HCT116 (cell line): ENCODE measurements at regions not wholly inside any gene's neighbourhood (a gene's known extent, or its start where the extent isn't known, plus 50 kb on each side); places are given as distances from the start of the nearest gene placed in this dataset.

Source experiments
- ATF3 ChIP-seq: IDR thresholded peaks from 2 replicates; pipeline ENCODE4 v1.6.1; 2012
- CEBPB ChIP-seq: IDR thresholded peaks from 2 replicates; pipeline ENCODE4 v1.6.1; 2012; ENCODE audit warnings: low read depth
- ELF1 ChIP-seq: IDR thresholded peaks from 2 replicates; pipeline ENCODE4 v1.6.1; 2012; ENCODE audit warnings: low read depth, borderline replicate concordance
- EZH2 ChIP-seq: fragments of 200-600 bp; sonication (generic); IDR thresholded peaks from 2 replicates; pipeline ENCODE4 v1.6.1; 2017; ENCODE audit warnings: antibody characterized with exemption, mixed run types
- POLR2A ChIP-seq: IDR thresholded peaks from 2 replicates; pipeline ENCODE4 v1.7.0; 2011; ENCODE audit warnings: borderline replicate concordance; ENCODE audit not compliant: insufficient read depth, insufficient read length; ENCODE audit errors: extremely low read depth
- POLR2AphosphoS5 ChIP-seq: IDR thresholded peaks from 2 replicates; pipeline ENCODE4 v1.6.1; 2011; ENCODE audit warnings: mild to moderate bottlenecking, low read depth, low read length, moderate library complexity
- TF ChIP-seq, protein P1 (sequence below), 3 experiments: fragments of 200-600 bp in 1 of 3; sonication (generic) in 1 of 3; IDR thresholded peaks in 2 of 3; conservative IDR thresholded peaks in 1 of 3; 2 replicates each; pipeline ENCODE4 v1.5.1; 2012 to 2017; ENCODE audit warnings: low read depth in 2 of 3, low read length in 2 of 3, antibody characterized with exemption in 1 of 3, borderline replicate concordance in 1 of 3, control low read depth in 1 of 3, mild to moderate bottlenecking in 1 of 3, mixed read lengths in 1 of 3, mixed run types in 1 of 3, moderate library complexity in 1 of 3; ENCODE audit not compliant: insufficient read depth in 1 of 3

GRCh38 chr1:244155661-244156060 lies 104.6 kb downstream of the ZBTB18 start:
- no peak for TF ChIP-seq ATF3
- TF ChIP-seq EZH2 = no peak
- no peak for TF ChIP-seq POLR2AphosphoS5
- TF ChIP-seq POLR2A = no peak
- no peak for TF ChIP-seq CEBPB
- TF ChIP-seq, protein P1, sequence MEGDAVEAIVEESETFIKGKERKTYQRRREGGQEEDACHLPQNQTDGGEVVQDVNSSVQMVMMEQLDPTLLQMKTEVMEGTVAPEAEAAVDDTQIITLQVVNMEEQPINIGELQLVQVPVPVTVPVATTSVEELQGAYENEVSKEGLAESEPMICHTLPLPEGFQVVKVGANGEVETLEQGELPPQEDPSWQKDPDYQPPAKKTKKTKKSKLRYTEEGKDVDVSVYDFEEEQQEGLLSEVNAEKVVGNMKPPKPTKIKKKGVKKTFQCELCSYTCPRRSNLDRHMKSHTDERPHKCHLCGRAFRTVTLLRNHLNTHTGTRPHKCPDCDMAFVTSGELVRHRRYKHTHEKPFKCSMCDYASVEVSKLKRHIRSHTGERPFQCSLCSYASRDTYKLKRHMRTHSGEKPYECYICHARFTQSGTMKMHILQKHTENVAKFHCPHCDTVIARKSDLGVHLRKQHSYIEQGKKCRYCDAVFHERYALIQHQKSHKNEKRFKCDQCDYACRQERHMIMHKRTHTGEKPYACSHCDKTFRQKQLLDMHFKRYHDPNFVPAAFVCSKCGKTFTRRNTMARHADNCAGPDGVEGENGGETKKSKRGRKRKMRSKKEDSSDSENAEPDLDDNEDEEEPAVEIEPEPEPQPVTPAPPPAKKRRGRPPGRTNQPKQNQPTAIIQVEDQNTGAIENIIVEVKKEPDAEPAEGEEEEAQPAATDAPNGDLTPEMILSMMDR (IDR thresholded peaks at IDR 0.05 in 2 of 3, conservative IDR thresholded peaks at IDR 0.05 in 1 of 3; ENCODE audit: borderline replicate concordance in 1 of 3, insufficient read depth in 1 of 3, low read depth in 2 of 3, low read length in 2 of 3) = no peak
- TF ChIP-seq ELF1 = no peak
